ENCODE measurements at regions not wholly inside any gene's neighbourhood (a gene's known extent, or its start where the extent isn't known, plus 50 kb on each side); places are given as distances from the start of the nearest gene placed in this dataset.
A peak's percentile ranks its signal among the peaks of the same experiment; 100 is the strongest.

DNA sequence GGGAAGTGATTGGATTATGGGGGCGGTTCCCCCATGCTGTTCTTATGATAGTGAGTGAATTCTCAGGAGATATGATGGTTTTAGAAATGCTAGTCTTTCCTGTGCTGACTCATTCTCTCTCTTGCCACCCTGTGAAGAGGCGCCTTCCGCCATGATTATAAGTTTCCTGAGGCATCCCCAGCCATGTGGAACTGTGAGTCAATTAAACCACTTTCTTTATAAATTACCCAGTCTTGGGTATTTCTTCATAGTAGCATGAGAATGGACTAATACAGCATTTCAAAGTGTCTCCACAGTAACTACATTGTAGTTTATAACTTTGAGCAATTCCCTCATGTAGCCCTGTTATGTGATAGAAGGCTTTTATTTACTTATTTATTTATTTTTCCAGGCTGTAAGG is 128.8 kb upstream of the CHRNA7 start:
- DNase-seq: no peak

DNA sequence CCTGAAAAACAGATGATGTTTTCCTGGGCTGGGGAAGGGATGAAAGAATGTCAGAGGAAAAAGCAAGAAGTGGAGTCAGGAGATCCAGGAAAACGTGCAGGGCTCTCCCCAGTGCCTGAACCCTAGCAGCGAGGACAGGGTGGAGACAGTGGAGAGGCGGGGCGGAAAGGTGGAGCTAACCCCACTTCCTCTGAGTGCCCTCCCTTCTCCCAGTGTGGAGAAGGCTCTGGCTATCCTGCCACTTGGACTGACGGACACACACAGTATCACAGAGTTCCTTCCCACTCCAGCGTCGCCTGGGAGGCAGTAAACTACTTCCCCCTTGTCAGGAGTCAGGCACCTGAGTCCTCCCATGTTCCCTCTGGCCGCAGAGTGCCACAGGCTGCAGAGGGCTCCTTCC is 125.3 kb upstream of the CHRNA7 start:
- DNase-seq: no peak

DNA sequence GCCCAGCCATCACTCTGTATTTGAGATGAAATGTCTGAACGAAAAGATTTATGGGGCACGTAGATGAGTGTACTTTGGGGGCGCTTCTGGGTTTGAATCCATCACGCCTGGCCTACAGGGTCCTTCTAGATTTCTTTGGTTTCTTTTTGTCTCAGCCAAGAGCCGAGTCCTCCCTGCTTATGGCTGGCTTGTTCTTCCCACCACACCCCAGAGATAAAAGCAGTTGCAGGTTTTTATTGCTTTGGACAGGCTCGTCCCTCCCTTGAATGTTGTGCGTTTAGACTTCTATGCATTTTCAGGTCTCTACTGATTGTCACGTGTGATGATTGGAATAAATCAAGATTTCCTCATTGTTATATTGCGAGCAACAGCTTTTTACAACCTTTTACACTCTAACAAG is 104.8 kb upstream of the CHRNA7 start:
- DNase-seq: no peak

DNA sequence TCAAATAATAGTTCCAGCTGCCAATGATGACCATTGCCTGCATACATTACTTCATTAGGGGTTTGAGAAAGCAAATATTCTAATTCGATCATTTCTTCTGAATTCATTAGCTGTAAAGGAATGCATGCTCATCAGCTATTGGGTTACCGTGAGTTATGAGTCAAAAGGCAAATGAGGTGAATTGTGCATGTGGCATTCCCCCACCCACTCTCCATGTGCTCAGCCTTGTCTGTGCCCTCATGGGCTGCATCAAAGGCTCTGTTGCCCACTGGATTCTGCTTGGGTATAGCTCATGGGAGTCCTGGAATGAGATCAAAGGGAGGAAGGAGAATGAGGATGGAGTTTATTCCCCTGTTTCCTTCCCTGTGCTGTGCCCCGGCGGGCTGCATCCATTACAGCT is 99.3 kb upstream of the CHRNA7 start:
- no peak for DNase-seq

DNA sequence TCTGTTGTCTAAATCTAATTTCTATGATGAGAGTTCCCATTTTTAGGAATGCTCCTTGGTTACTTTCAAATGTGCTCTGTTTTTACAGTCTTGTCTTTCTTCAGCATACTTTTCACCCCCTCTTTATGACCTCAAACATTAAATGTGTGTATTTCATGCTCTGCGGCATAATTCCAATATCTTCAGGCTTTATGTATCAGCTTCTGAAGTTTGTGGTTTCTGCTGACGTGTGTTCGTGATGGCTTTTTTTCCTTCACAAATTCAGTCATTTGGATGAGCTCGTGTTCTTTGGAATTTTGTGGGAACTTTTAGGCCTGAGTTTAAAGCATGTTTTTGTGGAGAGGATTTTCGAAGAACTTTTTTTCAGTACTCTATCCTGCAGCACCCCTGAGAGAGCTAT is 97.7 kb upstream of the CHRNA7 start:
- no peak for DNase-seq

DNA sequence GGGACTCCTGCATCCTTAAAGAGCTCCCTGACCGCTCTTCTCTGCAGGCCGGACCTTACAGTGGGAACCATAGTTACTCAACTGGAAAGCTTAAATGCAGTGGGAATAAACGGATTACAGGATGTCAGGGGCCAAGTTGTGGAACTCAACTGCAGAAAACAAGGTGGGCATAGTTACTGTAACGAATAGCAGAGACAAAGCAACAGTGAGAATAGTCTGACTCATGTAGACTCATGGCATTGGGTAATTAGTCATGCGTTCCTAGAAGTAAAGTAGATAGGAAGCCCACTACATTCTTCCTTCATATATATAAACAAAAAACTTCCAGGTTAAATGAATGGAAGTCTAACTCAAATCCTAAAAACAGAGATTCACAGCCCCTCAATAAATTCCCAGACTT is 95.5 kb upstream of the CHRNA7 start:
- no peak for DNase-seq

DNA sequence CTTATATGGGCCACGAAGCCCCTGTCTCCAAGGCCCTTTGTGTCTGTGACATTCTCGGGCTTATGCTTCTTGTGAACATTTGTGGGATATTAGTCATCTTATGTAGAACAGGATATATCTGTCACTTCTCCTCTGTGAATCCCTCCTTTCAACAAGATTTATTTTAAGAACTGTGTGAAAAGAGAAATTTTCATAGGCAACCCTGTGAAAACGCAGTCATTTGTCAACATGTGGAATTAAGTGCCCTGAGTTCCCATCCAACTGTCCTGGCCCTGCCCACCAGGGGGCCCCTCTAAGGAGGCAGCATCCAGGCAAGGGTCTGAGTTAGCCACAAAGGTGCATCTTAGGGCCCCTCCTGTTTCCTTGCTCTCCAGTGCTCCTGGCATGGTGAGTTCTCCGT is 76.8 kb upstream of the CHRNA7 start:
- no peak for DNase-seq

DNA sequence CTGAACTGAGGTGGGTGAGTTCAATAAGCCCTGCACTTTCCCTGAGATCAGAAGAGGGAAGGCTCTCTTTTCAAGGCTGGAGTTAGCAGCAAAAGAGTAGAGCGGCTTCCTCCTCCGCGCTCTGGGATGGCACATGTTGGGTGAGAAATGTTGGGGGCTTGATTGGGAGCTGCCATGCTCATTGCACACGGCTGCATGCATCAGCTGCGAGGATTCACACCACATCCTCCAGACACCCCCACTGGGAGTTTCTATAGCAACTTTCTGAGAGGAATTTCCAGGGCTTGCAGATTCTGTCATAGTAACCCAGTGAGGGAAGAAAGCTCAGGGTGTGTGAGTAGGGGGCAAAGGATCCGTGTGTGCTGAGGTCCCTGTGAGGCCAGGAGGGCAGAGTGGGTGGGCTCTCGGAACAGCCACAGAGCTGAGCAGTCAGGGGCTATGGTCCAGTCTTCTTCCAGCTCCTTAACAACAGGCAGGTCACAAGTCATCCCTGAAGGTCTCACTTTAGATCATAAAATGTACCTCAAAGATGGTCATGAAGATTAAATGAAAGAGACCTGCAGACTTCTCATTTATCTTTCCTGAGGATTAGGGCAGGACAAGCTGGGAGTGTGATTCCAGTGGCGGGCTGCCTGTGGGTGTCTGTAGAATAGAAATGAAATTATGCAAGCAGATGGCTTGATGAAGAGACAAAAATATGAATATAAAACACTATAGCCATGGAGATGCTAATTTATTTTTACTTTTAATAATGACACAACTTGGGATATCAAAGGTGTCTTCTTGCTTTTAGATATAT is 75.7 kb upstream of the CHRNA7 start:
- no peak for DNase-seq

DNA sequence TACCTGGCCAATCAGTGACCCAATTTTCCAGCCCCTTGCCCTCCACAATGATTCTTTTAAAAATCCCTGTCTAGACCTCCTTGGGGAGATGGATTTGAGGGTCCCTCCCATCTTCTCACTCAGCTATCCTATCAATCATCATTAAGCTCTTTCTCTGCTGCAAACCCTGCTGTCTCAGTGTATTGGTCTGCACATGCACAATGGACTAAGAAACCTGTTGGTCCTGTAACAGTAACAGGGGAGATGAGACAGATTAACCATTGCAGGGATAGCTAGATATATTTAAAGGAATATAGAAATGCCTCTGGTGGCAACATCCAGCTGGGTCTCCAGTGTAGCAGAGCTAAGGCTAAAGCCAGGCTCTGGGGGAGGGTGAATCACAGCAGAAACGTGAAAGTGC is 74.6 kb upstream of the CHRNA7 start:
- no peak for DNase-seq

DNA sequence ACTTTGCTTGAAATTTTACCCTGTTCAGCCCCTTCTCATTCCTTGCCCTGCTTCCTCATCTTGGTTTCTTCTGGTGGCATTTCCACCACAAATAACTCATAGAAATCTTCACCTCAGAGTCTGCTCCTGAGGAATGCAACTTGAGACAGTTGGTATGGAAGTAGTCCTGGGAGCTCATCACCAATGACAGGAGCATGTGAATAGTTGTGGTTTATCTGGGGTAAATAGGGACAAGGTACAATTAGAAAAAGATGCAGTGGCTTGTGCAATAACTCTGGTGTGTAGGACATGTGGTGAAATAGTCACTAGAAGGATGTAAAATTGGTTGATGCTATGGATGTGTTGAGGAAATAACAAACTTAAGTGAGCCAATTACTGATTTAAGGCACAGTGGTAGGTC is 72.7 kb upstream of the CHRNA7 start:
- no peak for DNase-seq

DNA sequence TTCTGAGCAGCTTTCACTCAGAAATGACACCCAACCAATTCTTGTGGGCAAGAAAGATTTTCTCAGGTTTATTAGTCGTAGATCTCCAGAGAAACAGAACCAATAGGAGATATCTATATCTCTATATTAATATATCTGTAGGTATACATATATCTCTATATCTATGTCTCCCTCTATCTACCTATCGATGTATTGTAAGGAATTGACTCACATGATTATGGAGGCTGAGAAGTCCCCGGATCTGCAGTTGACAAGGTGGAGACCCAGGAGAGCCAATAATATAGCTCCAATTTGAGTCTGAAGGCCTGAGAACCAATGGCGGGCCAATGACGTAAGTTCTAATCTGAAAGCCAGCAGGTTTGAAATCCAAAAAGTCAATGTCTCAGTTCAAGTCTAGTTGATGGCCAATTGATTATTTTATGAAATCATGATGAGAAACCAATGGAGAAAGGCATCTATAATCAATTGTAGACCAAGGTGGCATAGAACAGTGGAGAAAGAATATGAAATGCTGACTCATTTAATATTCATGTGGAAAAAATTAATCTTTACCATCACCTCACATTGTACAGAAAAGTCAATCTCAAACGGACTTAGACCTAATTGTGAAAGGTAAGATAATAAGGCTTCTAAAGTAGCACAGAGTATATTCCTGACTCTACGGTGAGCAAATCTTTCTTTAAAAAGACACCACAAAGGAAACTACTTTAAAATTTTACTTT is 65.6 kb upstream of the CHRNA7 start:
- no peak for DNase-seq

DNA sequence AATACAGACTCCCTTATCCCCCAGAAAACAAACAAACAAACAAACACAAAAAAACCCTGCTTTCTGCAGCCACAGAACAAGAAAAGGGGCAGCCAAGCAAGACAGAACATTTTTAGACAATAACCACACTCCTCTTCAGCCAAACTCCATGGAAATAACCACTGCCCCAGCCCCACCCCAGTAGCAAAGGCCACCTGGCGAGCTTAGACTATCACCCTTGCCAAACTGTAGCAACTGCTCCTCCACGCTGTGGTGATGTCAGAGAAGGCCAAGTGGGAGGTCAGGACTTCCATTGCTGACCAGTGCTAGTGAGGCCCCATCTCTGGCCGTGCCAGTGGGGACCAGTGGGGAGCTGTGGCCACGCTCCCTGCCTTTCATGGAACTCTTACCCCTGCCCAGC is 60.3 kb upstream of the CHRNA7 start:
- DNase-seq: no peak

DNA sequence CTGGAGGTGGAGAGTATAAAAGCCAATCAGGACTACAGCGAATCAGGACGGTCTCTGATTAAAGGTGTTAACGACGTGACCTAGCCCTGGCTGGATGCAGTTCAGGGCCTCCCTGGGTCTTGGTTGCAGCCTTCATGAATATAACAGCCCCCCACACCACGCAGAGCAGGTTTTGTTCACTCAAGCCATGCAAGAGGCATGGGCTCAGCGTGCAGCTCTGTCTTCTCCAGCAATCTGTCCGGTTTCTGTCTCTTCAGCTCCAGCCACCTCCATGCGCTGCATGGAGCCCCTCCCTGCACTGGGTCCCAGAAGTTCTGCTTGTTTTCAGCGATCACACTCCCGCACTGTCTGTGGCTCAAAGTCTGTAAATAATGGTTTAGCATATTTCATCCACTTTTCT is 57.1 kb upstream of the CHRNA7 start:
- DNase-seq: no peak

DNA sequence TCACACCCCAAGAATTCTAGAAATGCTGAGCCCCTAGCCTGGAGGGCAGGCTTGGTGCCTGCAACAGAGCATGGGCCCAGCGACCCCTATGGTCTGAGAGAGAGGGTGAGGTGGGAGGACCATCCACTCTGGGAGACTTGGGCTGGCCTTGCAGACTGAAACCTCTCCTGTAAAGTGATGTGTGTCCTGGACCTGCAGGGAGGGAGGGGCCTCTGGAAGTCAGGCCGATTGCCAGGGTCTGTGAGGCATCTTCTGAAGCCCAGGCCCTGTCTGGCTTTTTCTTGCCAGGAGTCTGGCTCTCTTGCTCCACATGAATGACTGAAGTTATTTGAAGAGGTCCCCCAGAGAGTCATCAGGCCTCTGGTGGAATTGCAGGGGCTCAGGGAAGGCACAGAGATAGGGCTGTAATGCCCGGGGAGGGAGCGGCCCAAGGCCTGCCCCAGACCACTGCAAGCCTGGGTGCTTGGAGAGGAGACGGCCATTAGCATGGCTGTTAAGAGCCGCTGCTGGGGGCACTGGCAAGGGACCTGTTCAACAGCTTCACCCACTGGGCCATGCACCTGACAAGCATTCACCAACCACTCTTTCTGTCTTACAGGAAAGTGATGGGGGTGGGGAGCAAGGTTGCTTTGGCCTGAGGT is 56.0 kb upstream of the CHRNA7 start:
- no peak for DNase-seq

DNA sequence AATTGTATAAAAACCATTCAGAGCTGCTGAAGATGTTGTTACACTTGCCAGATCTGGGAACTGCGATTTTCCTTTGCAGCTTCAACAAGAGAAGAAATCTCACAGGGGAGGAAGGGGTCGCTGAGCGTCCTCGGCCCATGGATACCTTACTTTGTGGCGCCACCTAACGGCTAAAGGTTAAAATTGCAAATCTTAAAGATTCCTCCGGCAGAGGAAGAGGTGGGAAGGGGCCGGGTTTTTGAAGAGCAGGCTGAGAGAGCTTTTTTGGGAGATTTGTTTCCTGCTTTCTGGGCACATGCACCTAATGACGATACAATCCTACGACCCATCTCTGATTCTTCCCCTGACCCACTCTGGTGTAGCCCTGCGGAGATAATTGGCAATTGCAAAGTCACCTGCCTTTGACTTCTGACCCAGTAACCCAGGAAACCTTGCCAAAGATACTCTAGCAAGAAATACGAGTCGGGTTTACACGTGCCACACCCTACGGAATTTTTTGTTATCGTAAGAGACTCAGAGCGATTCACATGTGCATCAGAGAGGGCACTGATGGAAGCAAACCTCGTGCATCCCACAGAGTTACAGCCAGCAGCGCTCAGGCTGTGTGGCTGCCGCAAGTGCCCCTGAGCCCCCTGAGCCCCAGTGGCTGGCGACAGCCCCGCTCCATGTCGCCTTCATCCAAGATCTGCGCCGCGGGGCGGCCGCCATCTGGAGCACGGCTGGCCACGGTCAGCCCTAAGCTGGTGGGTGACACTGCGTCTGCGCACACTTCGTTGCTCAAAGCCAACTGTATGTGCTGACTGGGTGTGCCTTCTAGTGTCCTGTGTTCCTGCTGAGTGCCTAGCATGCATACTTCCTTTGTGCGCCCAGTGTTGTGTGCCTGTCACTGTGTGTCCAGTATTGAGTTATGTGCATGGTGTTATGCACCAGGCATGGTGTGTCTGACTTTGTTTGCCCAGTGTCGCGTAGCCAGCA is 55.2 kb upstream of the CHRNA7 start:
- DNase-seq: no peak

DNA sequence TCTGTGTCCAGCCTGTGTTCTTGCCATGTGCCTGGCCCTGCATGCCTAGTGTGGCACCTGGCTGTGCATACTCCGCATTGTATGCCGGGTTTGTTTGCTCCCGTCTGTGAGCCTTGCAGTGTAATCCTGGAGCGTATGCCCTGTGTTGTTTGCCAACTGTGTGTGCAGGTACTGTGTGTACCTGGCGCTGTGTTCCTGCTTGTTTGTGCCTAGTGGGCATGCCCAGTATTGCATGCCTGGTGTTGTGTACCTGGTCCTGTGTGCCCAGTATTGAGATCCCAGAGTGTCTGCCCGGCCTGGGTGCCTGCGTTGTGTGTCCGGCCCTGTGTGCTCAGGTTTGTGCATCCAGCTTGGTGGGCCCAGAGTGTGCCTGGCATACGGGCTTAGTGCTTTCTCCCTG is 54.5 kb upstream of the CHRNA7 start:
- no peak for DNase-seq

DNA sequence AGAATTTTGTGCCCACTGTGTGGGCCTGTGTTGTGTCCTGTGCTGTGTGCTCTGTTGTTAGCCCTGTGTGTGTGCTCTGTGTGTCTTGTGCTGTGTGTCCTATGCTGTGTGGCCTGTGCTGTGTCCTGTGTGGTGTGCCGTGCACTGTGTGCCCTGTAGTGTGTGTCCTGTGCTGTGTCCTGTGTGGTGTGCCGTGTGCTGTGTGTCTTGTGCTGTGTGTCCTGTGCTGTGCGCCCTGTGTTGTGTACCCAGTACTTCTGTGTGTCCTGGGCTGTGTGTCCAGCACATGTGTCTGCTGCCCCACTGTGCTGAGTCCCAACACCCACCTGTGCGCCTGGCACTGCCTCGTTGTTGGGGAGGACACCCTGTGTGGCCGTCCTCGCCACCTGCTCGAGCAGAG is 53.2 kb upstream of the CHRNA7 start:
- no peak for DNase-seq

DNA sequence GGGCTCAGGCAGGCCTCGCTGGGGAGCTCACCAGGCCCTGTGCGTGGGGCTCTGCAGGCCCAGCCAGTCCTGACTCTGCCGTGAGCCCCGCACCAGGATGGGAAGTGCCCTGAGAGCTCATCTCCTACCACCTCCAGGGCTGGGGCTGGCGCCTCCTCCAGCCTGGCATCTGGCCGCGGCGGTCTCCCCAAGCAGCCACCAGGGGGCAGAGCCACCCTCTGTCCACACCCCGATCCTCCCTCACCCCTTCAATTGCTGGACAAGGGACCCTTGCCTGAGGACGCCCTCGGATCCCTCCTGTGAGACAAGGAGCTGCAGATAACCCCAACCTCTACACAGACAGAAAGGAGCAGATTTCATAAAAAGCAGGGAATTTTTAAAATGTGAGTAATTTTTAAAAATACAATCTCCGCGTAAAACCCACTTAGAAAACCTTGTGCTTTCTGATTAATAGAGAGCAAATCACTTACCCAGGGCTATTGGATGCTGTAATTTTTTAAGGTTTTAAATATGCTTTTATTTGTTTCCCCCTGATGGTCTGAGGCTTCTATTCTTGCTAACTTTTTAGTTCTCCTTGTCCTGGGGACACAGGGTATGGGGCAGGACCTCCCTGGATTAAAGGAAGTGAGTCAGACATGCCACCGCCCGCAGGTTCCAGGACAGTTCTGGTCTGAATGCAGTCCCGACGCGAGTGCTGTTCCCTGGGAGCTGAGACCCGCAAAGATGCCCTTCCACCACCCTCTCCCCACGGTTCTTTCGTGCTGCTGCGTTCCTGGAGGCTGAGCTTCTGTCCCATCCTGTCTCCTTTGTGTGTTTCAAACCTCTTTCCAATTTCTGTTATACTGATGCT is 52.3 kb upstream of the CHRNA7 start:
- DNase-seq: peak; percentile 47
